ENCODE measurements at regions not wholly inside any gene's neighbourhood (a gene's known extent, or its start where the extent isn't known, plus 50 kb on each side); places are given as distances from the start of the nearest gene placed in this dataset.

DNA sequence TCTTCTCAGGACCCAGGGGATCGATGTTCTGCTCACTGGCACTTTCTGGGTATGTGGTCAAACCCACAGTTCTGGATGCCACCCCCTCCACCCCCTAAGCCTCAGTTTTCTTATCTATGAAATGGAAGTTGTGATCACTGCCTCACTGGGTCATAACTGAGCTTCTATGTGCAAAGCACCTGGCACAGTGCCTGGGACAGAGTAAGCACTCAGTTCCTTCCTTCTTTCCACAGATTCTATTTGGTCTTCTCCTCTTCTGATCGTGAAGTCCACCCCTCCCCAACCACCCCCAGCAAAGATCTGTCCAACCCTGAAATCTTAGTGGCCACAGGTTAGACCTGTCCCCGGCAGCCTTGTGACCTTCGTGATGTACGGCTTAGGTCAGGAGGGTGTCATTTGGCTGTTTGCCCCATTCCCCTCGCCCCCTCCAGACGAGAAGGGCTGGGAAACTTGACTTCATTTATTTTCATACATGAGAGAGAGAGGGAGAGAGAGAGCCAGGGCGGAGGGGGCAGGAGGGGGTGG is 181.4 kb downstream of the FGF18 start (continued):
- TF ChIP-seq, protein P1, sequence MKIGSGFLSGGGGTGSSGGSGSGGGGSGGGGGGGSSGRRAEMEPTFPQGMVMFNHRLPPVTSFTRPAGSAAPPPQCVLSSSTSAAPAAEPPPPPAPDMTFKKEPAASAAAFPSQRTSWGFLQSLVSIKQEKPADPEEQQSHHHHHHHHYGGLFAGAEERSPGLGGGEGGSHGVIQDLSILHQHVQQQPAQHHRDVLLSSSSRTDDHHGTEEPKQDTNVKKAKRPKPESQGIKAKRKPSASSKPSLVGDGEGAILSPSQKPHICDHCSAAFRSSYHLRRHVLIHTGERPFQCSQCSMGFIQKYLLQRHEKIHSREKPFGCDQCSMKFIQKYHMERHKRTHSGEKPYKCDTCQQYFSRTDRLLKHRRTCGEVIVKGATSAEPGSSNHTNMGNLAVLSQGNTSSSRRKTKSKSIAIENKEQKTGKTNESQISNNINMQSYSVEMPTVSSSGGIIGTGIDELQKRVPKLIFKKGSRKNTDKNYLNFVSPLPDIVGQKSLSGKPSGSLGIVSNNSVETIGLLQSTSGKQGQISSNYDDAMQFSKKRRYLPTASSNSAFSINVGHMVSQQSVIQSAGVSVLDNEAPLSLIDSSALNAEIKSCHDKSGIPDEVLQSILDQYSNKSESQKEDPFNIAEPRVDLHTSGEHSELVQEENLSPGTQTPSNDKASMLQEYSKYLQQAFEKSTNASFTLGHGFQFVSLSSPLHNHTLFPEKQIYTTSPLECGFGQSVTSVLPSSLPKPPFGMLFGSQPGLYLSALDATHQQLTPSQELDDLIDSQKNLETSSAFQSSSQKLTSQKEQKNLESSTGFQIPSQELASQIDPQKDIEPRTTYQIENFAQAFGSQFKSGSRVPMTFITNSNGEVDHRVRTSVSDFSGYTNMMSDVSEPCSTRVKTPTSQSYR (CRISPR knock-in tag; IDR thresholded peaks at IDR 0.05; ENCODE audit: borderline replicate concordance) = no peak
- no peak for TF ChIP-seq ARNTL (CRISPR knock-in tag; IDR thresholded peaks at IDR 0.05)
- TF ChIP-seq ZNF724P (CRISPR knock-in tag; IDR thresholded peaks at IDR 0.05; ENCODE audit: borderline replicate concordance) = no peak
- TF ChIP-seq, protein P2, sequence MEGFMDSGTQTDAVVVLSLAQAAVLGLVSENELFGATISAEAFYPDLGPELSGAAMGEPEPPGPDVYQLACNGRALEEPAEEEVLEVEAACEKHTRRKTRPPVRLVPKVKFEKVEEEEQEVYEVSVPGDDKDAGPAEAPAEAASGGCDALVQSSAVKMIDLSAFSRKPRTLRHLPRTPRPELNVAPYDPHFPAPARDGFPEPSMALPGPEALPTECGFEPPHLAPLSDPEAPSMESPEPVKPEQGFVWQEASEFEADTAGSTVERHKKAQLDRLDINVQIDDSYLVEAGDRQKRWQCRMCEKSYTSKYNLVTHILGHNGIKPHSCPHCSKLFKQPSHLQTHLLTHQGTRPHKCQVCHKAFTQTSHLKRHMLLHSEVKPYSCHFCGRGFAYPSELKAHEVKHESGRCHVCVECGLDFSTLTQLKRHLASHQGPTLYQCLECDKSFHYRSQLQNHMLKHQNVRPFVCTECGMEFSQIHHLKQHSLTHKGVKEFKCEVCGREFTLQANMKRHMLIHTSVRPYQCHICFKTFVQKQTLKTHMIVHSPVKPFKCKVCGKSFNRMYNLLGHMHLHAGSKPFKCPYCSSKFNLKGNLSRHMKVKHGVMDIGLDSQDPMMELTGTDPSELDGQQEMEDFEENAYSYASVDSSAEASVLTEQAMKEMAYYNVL (CRISPR knock-in tag; IDR thresholded peaks at IDR 0.05; ENCODE audit: borderline replicate concordance) = no peak

DNA sequence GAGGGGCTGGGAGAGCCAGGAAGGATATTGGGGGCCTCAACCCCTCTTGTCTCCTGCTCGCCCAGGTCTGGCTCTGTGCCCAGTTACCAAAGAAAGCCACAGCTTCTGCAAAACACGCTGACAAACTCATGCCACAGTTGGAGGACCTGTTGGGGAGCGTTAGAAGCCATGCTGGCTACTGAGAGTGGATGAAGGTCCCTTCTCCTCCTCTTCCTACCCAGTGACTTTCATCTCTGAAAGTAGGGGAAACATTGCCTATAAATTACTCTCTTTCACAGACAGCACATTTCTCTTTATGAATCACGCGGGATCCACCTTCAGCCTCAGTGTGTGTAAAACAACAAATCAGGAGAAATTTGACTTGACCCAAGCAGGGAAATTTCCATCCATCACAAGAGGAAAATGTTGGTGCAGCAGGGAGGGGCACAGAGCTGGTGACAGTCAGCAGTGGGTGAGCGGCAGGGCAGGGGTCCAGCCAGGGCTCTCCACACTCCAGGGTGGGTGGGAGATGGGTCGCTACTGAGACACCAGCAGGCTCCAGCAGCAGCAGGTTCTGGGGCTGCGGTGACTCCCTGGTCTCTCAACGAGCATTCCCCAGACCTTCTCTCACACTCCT is 181.9 kb downstream of the FGF18 start:
- Histone ChIP-seq H3K4me1 (ENCODE audit: insufficient read depth, low read length) (no peaks in the 10 kb centered on the region), H3K79me2 (ENCODE audit: insufficient read depth, low read length) (no peaks in the 10 kb centered on the region), H3K36me3 (replicated peaks in 1 of 2; ENCODE audit: control insufficient read depth in 1 of 2, insufficient read depth in 2 of 2, low read length in 2 of 2) (no peaks in the 10 kb centered on the region), H3K9ac (ENCODE audit: insufficient read depth, low read depth, low read length) (no peak overlapping the region), H3K27ac (ENCODE audit: extremely low read length, insufficient read depth, low read length) (no peak overlapping the region), H4K20me1 (ENCODE audit: insufficient read depth, low read length) (no peaks in the 10 kb centered on the region), H3K4me2 (ENCODE audit: low read depth, low read length) (no peak overlapping the region), H3K9me3 (ENCODE audit: low read length) (peaks cover 4% of the 10 kb centered on the region; the same call in 1 of the 2 replicates), H3K27me3 (ENCODE audit: control insufficient read depth in 1 of 2, insufficient read depth in 2 of 2, low read length in 2 of 2) (no peaks in the 10 kb centered on the region; a peak in 1 of 5 replicates), H3K4me3 (replicated peaks in 1 of 3; ENCODE audit: insufficient read depth in 1 of 3, low read depth in 2 of 3, low read length in 3 of 3) (no peak overlapping the region), H2AFZ (ENCODE audit: low read length) (no peak overlapping the region)
- TF ChIP-seq, protein P3, sequence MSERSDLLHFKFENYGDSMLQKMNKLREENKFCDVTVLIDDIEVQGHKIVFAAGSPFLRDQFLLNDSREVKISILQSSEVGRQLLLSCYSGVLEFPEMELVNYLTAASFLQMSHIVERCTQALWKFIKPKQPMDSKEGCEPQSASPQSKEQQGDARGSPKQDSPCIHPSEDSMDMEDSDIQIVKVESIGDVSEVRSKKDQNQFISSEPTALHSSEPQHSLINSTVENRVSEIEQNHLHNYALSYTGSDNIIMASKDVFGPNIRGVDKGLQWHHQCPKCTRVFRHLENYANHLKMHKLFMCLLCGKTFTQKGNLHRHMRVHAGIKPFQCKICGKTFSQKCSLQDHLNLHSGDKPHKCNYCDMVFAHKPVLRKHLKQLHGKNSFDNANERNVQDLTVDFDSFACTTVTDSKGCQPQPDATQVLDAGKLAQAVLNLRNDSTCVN (CRISPR knock-in tag; IDR thresholded peaks at IDR 0.05; ENCODE audit: borderline replicate concordance) = no peak
- no peak for TF ChIP-seq SP5 (CRISPR knock-in tag; IDR thresholded peaks at IDR 0.05; ENCODE audit: borderline replicate concordance, low read depth)
- in situ Hi-C loops (cut with HindIII; ENCODE audit: extremely low pct_ligation_motif_present, low pct_unique_long_range_greater_than_20kb) (no loop called here), intact Hi-C loops (cut with micrococcal nuclease; ENCODE audit: unreplicated experiment) (no loop called here)
- FAIRE-seq (no peak), ATAC-seq (no peak), DNase-seq (ENCODE audit: low spot score) (no peak)
- WGBS (ENCODE audit: low lambda C conversion rate) = 46% methylated on average over 7 of the region's 9 CpGs
- ChIA-PET CTCF (ENCODE audit: low intra/inter-chr PET ratio, low total read pairs) (no interaction called here), POLR2A (no interaction called here)
- no TSS peak for BruUV-seq (replicated peaks)

All from HepG2 (cell line).